A549 (cell line): ENCODE measurements at regions not wholly inside any gene's neighbourhood (a gene's known extent, or its start where the extent isn't known, plus 50 kb on each side); places are given as distances from the start of the nearest gene placed in this dataset.

ENCODE experiments used
- ATAC-seq, 2 experiments: fragments of 200-7000 bp in 1 of 2; fragments of >200 bp in 1 of 2; cut with Nextera tagmentation in 1 of 2; cut with Tn5 transposase in 1 of 2; 3 replicates each; pipeline versions ENCODE4 v1.8.0 to v1.9.1; 2018 to 2020; ENCODE audit warnings: mild to moderate bottlenecking in 1 of 2, moderate library complexity in 1 of 2
- CTCF ChIA-PET: fragments of 300-600 bp; sonication (Branson Sonifier 250); formaldehyde crosslinking; extraction: SDS; loops from one replicate; lab custom pipeline; 2021; ENCODE audit warnings: antibody characterized with exemption, inconsistent platforms; lab: Yijun Ruan, JAX
- POLR2A ChIA-PET: fragments of 350-600 bp; formaldehyde crosslinking; extraction: SDS; loops from one replicate; lab custom pipeline; 2021; ENCODE audit warnings: antibody characterized with exemption, inconsistent platforms; lab: Yijun Ruan, JAX
- DNase-seq, 2 experiments: peaks; one replicate each; pipeline versions ENCODE4 v3.0.0 to v3.0.0-alpha.2; 2011 to 2016; ENCODE audit warnings: low read depth in 1 of 2, low spot score in 1 of 2
- FAIRE-seq: peaks from 2 replicates; lab custom pipeline; 2011; peaks lifted over from hg19 to GRCh38; lab: Jason Lieb, UNC
- H3K27ac ChIP-seq, 2 experiments: fragments of >200 bp; sonication (Bioruptor Twin); formaldehyde crosslinking; 3 replicates each; pipeline ENCODE4 v1.5.1; 2016 to 2017
- H3K4me1 ChIP-seq: fragments of >200 bp; sonication (Bioruptor Twin); formaldehyde crosslinking; 3 replicates; pipeline ENCODE4 v1.6.1; 2016
- H3K4me2 ChIP-seq: fragments of >200 bp; sonication (Bioruptor Twin); formaldehyde crosslinking; 3 replicates; pipeline ENCODE4 v1.6.1; 2016
- H3K4me3 ChIP-seq: fragments of >200 bp; sonication (Bioruptor Twin); formaldehyde crosslinking; 3 replicates; pipeline ENCODE4 v1.5.1; 2016
- H3K9me3 ChIP-seq: fragments of >200 bp; sonication (Bioruptor Twin); formaldehyde crosslinking; 3 replicates; pipeline ENCODE4 v1.6.1; 2016
- ATOH8 ChIP-seq: fragments of 250-450 bp; sonication (Bioruptor Pico); IDR thresholded peaks from 2 replicates; pipeline ENCODE4 v1.5.0; 2020; ENCODE audit warnings: low read depth, mild to moderate bottlenecking, moderate library complexity
- BCL3 ChIP-seq: fragments of >200 bp; sonication (Bioruptor Twin); formaldehyde crosslinking; IDR thresholded peaks from 3 replicates; pipeline ENCODE4 v1.6.1; 2016
- EHF ChIP-seq: fragments of 250-450 bp; sonication (Bioruptor Pico); IDR thresholded peaks from 2 replicates; pipeline ENCODE4 v1.5.0; 2020; ENCODE audit warnings: mild to moderate bottlenecking
- EHMT2 ChIP-seq: fragments of 200-600 bp; sonication (generic); IDR thresholded peaks from 2 replicates; pipeline ENCODE4 v1.6.1; 2016; ENCODE audit warnings: antibody characterized with exemption, low read depth, mild to moderate bottlenecking, moderate library complexity
- ELK1 ChIP-seq: fragments of 150-350 bp; IDR thresholded peaks from 2 replicates; pipeline ENCODE4 v1.6.1; 2014; ENCODE audit warnings: low read depth, mild to moderate bottlenecking, low read length
- EP300 ChIP-seq, 2 experiments: fragments of >200 bp; sonication (Bioruptor Twin); formaldehyde crosslinking; IDR thresholded peaks; 2 replicates in 1 of 2; 3 replicates in 1 of 2; pipeline ENCODE4 v1.6.1; 2016 to 2017
- FOXS1 ChIP-seq: fragments of 250-450 bp; sonication (Bioruptor Pico); IDR thresholded peaks from 2 replicates; pipeline ENCODE4 v1.5.0; 2020; ENCODE audit warnings: mild to moderate bottlenecking, moderate library complexity
- HDAC2 ChIP-seq: fragments of 200-600 bp; sonication (generic); IDR thresholded peaks from 2 replicates; pipeline ENCODE4 v1.6.1; 2016
- HMGXB4 ChIP-seq: fragments of 250-450 bp; sonication (Bioruptor Pico); IDR thresholded peaks from 2 replicates; pipeline ENCODE4 v1.5.0; 2021; ENCODE audit warnings: mild to moderate bottlenecking, moderate library complexity, borderline replicate concordance
- JUNB ChIP-seq: fragments of >200 bp; sonication (Bioruptor Twin); formaldehyde crosslinking; IDR thresholded peaks from 2 replicates; pipeline ENCODE4 v1.6.1; 2016
- MAFK ChIP-seq: fragments of 450-650 bp; IDR thresholded peaks from 2 replicates; pipeline ENCODE4 v1.6.1; 2014; ENCODE audit not compliant: partially characterized antibody
- NFE2L2 ChIP-seq: fragments of 150-350 bp; conservative IDR thresholded peaks from 2 replicates; pipeline ENCODE4 v1.6.1; 2014; ENCODE audit warnings: low read length
- NPAS2 ChIP-seq: fragments of 250-450 bp; sonication (Bioruptor Pico); IDR thresholded peaks from 2 replicates; pipeline ENCODE4 v1.8.0; 2022; ENCODE audit warnings: mild to moderate bottlenecking, moderate library complexity, borderline replicate concordance
- PBX3 ChIP-seq: IDR thresholded peaks from 2 replicates; pipeline ENCODE4 v1.6.1; 2012
- POLR2A ChIP-seq: IDR thresholded peaks from 2 replicates; pipeline ENCODE4 v1.6.1; 2012; ENCODE audit warnings: mild to moderate bottlenecking, low read length
- RAD21 ChIP-seq, 2 experiments: fragments of >200 bp in 1 of 2; sonication (Bioruptor Twin) in 1 of 2; formaldehyde crosslinking in 1 of 2; IDR thresholded peaks in 1 of 2; conservative IDR thresholded peaks in 1 of 2; 2 replicates in 1 of 2; 3 replicates in 1 of 2; pipeline ENCODE4 v1.6.1; 2012 to 2018; ENCODE audit warnings: inconsistent platforms in 1 of 2
- RARB ChIP-seq: fragments of 250-450 bp; sonication (Bioruptor Pico); IDR thresholded peaks from 2 replicates; pipeline ENCODE4 v1.8.0; 2021; ENCODE audit warnings: mild to moderate bottlenecking, moderate library complexity
- RCOR1 ChIP-seq: fragments of 150-350 bp; IDR thresholded peaks from 2 replicates; pipeline ENCODE4 v1.6.1; 2014; ENCODE audit warnings: antibody characterized with exemption, low read length, low read depth
- REST ChIP-seq: fragments of 200-600 bp; sonication (generic); IDR thresholded peaks from 2 replicates; pipeline ENCODE4 v1.6.1; 2016; ENCODE audit warnings: antibody characterized with exemption, mild to moderate bottlenecking, moderate library complexity
- RFX5 ChIP-seq: fragments of 450-650 bp; IDR thresholded peaks from 2 replicates; pipeline ENCODE4 v1.7.1; 2014; ENCODE audit warnings: antibody characterized with exemption, mild to moderate bottlenecking, moderate library complexity
- ZC3H11A ChIP-seq: fragments of 450-650 bp; IDR thresholded peaks from 2 replicates; pipeline ENCODE4 v1.6.1; 2014; ENCODE audit warnings: antibody characterized with exemption, mild to moderate bottlenecking
- WGBS: methylation state at CpG from one replicate; pipeline ENCODE4 v1.1.6; 2017; ENCODE audit errors: missing lambda C conversion rate; 5-methylcytosine and 5-hydroxymethylcytosine counted together

GRCh38 chr10:21230219-21230618 is 295.3 kb downstream of the SKIDA1 start:
- CTCF ChIA-PET = interaction anchor here (1.0 to 1.6 kb wide), 4 partner anchors 13 to 40 kb away, joined by 3 to 5 read pairs (median 4); no protein-coding TSS in a partner anchor
- POLR2A ChIA-PET = no interaction called here

GRCh38 chr10:21217748-21218367 is 307.6 kb downstream of the SKIDA1 start:
- Histone ChIP-seq H3K4me2 (no peak overlapping the region), H3K9me3 (no peaks in the 10 kb centered on the region), H3K4me1 (no peaks in the 10 kb centered on the region), H3K27ac (no peak overlapping the region), H3K4me3 (no peak overlapping the region)
- no peak for FAIRE-seq
- whole genome bisulfite sequencing = 77% methylated on average over 10 of the region's 10 CpGs
- no peak for DNase-seq
- ATAC-seq = no peak
- ChIA-PET CTCF (interaction anchor here (1.0 to 1.2 kb wide), 3 partner anchors 12 to 277 kb away, joined by 3 read pairs; no protein-coding TSS in a partner anchor), POLR2A (no interaction called here)
- TF ChIP-seq MAFK (no peak), EP300 (IDR thresholded peaks at IDR 0.05) (no peak), ELK1 (no peak), JUNB (no peak), ATOH8 (CRISPR knock-in tag) (no peak), RFX5 (no peak), RARB (CRISPR knock-in tag) (no peak), BCL3 (no peak), ZC3H11A (no peak), RAD21 (conservative IDR thresholded peaks at IDR 0.05 in 1 of 2, IDR thresholded peaks at IDR 0.05 in 1 of 2) (no peak), RCOR1 (no peak), EHMT2 (no peak), REST (no peak), NPAS2 (CRISPR knock-in tag) (no peak), PBX3 (no peak), FOXS1 (CRISPR knock-in tag) (no peak), POLR2A (no peak), EHF (CRISPR knock-in tag) (no peak), HDAC2 (no peak), HMGXB4 (CRISPR knock-in tag) (no peak)

More at GRCh38 chr10:21230219-21230618, 295.3 kb downstream of the SKIDA1 start:
- no peak for FAIRE-seq
- Histone ChIP-seq H3K4me2 (no peak overlapping the region), H3K4me1 (no peaks in the 10 kb centered on the region), H3K4me3 (no peak overlapping the region), H3K27ac (no peak overlapping the region), H3K9me3 (no peaks in the 10 kb centered on the region)
- no peak for ATAC-seq
- no peak for TF ChIP-seq NFE2L2
- no peak for DNase-seq
